Stimulated activated CD8-positive, alpha-beta memory T cell treated with anti-CD3 and anti-CD28 coated beads, Interleukin-15, amount 100 ng/mL, for 1 hour (primary cell): ENCODE measurements at regions not wholly inside any gene's neighbourhood (a gene's known extent, or its start where the extent isn't known, plus 50 kb on each side); places are given as distances from the start of the nearest gene placed in this dataset.

ENCODE experiments used
- DNase-seq: peaks from one replicate; pipeline ENCODE4 v3.0.0-alpha.2; 2020; ENCODE audit warnings: low read depth

GRCh38 chr6:149217466-149217888 lies 100.0 kb upstream of the TAB2 start:
- no peak for DNase-seq

GRCh38 chr6:149218471-149218870 lies 99.0 kb upstream of the TAB2 start:
- no peak for DNase-seq

GRCh38 chr6:149218915-149219314 lies 98.6 kb upstream of the TAB2 start:
- DNase-seq: no peak

- DNase-seq: no peak
These were observed 96.4 kb upstream of the TAB2 start for GRCh38 chr6:149220882-149221773.

GRCh38 chr6:149221774-149222070 lies 95.8 kb upstream of the TAB2 start:
- no peak for DNase-seq

GRCh38 chr6:149223120-149223903 lies 94.2 kb upstream of the TAB2 start:
- no peak for DNase-seq

GRCh38 chr6:149223904-149224351 lies 93.6 kb upstream of the TAB2 start:
- DNase-seq: no peak

GRCh38 chr6:149224399-149224798 lies 93.1 kb upstream of the TAB2 start:
- DNase-seq: no peak

- no peak for DNase-seq
These were observed 92.1 kb upstream of the TAB2 start for GRCh38 chr6:149225370-149225769.

GRCh38 chr6:149225946-149226345 lies 91.6 kb upstream of the TAB2 start:
- DNase-seq: no peak

GRCh38 chr6:149227796-149228195 lies 89.7 kb upstream of the TAB2 start:
- DNase-seq: no peak

GRCh38 chr6:149228311-149228955 lies 89.1 kb upstream of the TAB2 start:
- DNase-seq: no peak

- no peak for DNase-seq
These were observed 88.4 kb upstream of the TAB2 start for GRCh38 chr6:149229096-149229495.

- DNase-seq: no peak
These were observed 86.6 kb upstream of the TAB2 start for GRCh38 chr6:149230712-149231460.

- no peak for DNase-seq
These were observed 85.7 kb upstream of the TAB2 start for GRCh38 chr6:149231778-149232177.

GRCh38 chr6:149233056-149233715 lies 84.3 kb upstream of the TAB2 start:
- DNase-seq: no peak

GRCh38 chr6:149234051-149234962 lies 83.2 kb upstream of the TAB2 start:
- DNase-seq: no peak

- DNase-seq: no peak
These were observed 82.4 kb upstream of the TAB2 start for GRCh38 chr6:149235130-149235561.

GRCh38 chr6:149236589-149236988 lies 80.9 kb upstream of the TAB2 start:
- DNase-seq: no peak

GRCh38 chr6:149237464-149237863 lies 80.0 kb upstream of the TAB2 start:
- no peak for DNase-seq
